Adrenal gland (tissue), 9 donors: ENCODE measurements at regions not wholly inside any gene's neighbourhood (a gene's known extent, or its start where the extent isn't known, plus 50 kb on each side); places are given as distances from the start of the nearest gene placed in this dataset.
A peak's percentile ranks its signal among the peaks of the same experiment; 100 is the strongest.

ENCODE experiments used
- DNase-seq, 7 donors: peaks; one replicate each; pipeline ENCODE4 v3.0.0-alpha.2; 2019 to 2020
- H3K27ac ChIP-seq, 5 donors: fragments of 200-600 bp; sonication (generic) in 4 of 5; 1 replicate in 3 of 5; 2 replicates in 2 of 5; pipeline versions ENCODE4 v1.5.1 to v1.8.0; 2016 to 2020; ENCODE audit warnings: mild to moderate bottlenecking in 1 of 5
- H3K27me3 ChIP-seq: fragments of 200-600 bp; 2 replicates; pipeline ENCODE4 v1.8.0; 2021
- H3K36me3 ChIP-seq, 2 donors: fragments of 200-600 bp; replicated peaks in 1 of 2; 1 replicate in 1 of 2; 2 replicates in 1 of 2; pipeline versions ENCODE4 v1.5.1 to v1.8.0; 2018 to 2022
- H3K4me1 ChIP-seq, 2 donors: fragments of 200-600 bp; replicated peaks in 1 of 2; 1 replicate in 1 of 2; 2 replicates in 1 of 2; pipeline versions ENCODE4 v1.5.1 to v1.8.0; 2018 to 2021
- H3K4me3 ChIP-seq, 4 donors: fragments of 200-600 bp; sonication (generic) in 3 of 4; one replicate each; pipeline ENCODE4 v1.5.1; 2016 to 2018
- H3K9me3 ChIP-seq, 3 donors: fragments of 200-600 bp; sonication (generic) in 1 of 3; replicated peaks in 1 of 3; 1 replicate in 2 of 3; 2 replicates in 1 of 3; pipeline versions ENCODE4 v1.5.1 to v1.8.0; 2016 to 2021
- POLR2A ChIP-seq, 2 donors: fragments of 450-650 bp; IDR thresholded peaks; one replicate each; pipeline ENCODE4 v1.6.1; 2017; ENCODE audit warnings: antibody characterized with exemption in 2 of 2, mild to moderate bottlenecking in 2 of 2, moderate library complexity in 1 of 2
- WGBS, 4 donors: extraction: QIAGEN DNeasy Blood & Tissue Kit in 2 of 4; methylation state at CpG; one replicate each; pipeline versions ENCODE4 v1.1.5 to v1.1.7; 2013 to 2017; 5-methylcytosine and 5-hydroxymethylcytosine counted together
- intact Hi-C, 2 donors: fragments of 100-400 bp; cut with DNase I; formaldehyde crosslinking; loops; one replicate each; pipeline versions ENCODE4 v1.14.1 to v1.15.0; 2022 to 2023
- TF ChIP-seq, protein P1 (sequence below), 6 experiments: fragments of 450-650 bp in 4 of 6; fragments of 200-600 bp in 2 of 6; sonication (generic) in 1 of 6; IDR thresholded peaks; 1 replicate in 5 of 6; 2 replicates in 1 of 6; pipeline versions ENCODE4 v1.5.1 to v1.8.0; 2016 to 2021; ENCODE audit warnings: antibody characterized with exemption in 6 of 6, mild to moderate bottlenecking in 2 of 6, moderate library complexity in 1 of 6
- donor health status: healthy with polysubstance abuse.
- donor health status: Bipolar disorder and iron deficiency.
- donor health status: DM: yes; HTN: yes; CAD: no.
- donor health status: DM: no; HTN: no; CAD: no.
- donor health status: DM: no; HTN: no; CAD: no.

DNA sequence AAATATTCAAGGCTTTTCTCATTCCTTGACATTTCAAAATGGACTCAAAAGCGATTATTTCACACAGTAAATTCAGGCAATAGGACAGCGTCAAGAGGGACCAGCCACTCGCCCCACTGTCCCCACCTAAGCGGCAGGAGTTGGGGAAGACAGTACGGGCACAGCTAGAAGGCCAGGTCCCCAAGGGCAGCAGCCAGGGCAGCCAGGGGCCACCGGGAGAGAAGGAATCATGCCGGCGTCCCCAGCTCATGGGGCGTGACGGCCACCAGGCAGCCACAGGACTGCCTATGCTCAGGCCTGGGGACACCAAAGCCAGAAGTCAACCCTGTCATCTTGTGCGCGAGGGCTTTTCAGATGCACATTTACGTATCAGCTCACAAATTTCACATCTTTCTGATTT, 225.7 kb upstream of the PPP2R2D start:
- Histone ChIP-seq H3K9me3 (peaks cover 0 to 7% (median 0%) of the 10 kb centered on the region in 3 donors), H3K27ac (no peak overlapping the region), H3K4me3 (no peak overlapping the region), H3K36me3 (no peaks in the 10 kb centered on the region), H3K27me3 (no peaks in the 10 kb centered on the region), H3K4me1 (no peaks in the 10 kb centered on the region)
- no peak for DNase-seq
- intact Hi-C loops, result no loop called here
- 56 to 73% (median 62%) methylated on average over 12 to 13 of the region's 13 CpGs for WGBS, 4 donors
- TF ChIP-seq, protein P1, sequence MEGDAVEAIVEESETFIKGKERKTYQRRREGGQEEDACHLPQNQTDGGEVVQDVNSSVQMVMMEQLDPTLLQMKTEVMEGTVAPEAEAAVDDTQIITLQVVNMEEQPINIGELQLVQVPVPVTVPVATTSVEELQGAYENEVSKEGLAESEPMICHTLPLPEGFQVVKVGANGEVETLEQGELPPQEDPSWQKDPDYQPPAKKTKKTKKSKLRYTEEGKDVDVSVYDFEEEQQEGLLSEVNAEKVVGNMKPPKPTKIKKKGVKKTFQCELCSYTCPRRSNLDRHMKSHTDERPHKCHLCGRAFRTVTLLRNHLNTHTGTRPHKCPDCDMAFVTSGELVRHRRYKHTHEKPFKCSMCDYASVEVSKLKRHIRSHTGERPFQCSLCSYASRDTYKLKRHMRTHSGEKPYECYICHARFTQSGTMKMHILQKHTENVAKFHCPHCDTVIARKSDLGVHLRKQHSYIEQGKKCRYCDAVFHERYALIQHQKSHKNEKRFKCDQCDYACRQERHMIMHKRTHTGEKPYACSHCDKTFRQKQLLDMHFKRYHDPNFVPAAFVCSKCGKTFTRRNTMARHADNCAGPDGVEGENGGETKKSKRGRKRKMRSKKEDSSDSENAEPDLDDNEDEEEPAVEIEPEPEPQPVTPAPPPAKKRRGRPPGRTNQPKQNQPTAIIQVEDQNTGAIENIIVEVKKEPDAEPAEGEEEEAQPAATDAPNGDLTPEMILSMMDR (IDR thresholded peaks at IDR 0.05), result no peak
- TF ChIP-seq POLR2A (IDR thresholded peaks at IDR 0.05), result no peak

DNA sequence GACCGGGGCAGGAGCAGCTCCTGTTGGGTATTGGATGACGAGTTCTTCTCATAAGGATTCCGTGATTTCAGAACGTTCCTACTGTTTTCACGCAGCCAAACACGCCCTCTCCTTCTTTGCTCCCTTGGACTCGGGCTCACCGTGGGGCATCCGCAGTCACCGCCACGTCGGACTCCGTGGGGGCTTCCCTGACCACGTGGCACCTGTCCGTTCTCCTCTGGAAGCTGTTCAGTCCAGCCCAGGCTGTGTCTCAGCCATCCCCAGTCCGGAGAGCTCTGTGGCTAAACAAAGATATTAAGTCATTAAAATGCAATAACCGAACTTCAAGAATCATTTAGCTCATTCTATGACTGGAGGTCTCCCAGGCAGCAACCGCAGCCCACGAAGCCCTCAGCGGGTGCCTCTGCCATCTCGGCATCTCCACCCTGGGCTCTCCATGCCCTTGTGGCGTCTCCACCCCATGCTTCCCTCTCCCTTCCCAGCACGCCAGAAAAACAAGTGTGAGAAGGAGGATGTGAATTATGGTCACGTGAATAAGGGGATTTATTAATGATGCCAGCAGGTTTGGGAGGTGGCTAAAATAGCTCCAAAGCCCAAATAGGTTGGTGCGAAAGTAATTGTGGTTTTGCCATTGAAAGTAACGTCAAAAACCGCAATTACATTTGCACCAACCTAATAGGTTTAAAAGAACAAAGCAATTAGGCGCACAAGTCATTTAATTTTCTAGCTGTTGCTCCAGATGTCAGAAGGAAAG, 224.6 kb upstream of the PPP2R2D start:
- intact Hi-C loops, result no loop called here
- no peak for DNase-seq
- no peaks in the 10 kb centered on the region for H3K4me1 ChIP-seq
- H3K9me3 ChIP-seq, result peaks cover 0 to 7% (median 0%) of the 10 kb centered on the region in 3 donors
- H3K36me3 ChIP-seq, result no peaks in the 10 kb centered on the region
- no peak overlapping the region for H3K27ac ChIP-seq
- H3K4me3 ChIP-seq, result no peak overlapping the region
- 87 to 88% (median 87%) methylated on average over 28 of the region's 28 CpGs for WGBS, 4 donors
- no peaks in the 10 kb centered on the region for H3K27me3 ChIP-seq
- TF ChIP-seq, protein P1 (IDR thresholded peaks at IDR 0.05), result no peak
- no peak for TF ChIP-seq POLR2A (IDR thresholded peaks at IDR 0.05)

DNA sequence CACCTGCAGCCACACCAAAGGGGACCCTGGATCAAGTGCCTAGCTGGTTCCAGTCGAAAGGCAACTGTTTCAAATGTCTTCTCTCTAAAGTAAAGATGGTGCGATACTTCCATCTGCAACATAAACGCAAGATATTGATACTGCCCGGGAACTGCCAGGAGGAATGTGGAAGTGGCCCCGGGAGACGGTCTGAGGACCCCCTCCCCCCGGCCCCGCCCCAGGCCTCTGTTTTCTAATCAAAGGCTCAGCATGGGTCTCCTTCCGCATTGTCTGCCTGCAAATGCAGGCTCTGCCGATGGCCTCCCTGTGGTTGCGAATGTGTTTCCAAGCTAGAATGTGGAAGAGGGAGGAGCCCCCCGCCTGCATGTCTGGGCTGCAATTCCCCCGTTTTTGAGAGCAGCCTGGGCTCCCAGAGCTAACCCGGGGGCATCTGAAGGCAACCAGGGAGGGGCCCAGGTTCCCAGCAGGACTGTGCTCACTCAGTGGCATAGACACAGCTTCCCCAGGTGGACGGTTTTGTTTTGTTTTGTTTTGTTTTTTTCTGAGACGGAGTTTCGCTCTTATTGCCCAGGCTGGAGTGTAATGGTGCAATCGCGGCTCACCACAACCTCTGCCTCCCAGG, 223.9 kb upstream of the PPP2R2D start:
- H3K9me3 ChIP-seq, result peaks cover 0 to 5% (median 0%) of the 10 kb centered on the region in 3 donors
- H3K4me1 ChIP-seq, result no peaks in the 10 kb centered on the region
- H3K27ac ChIP-seq, result no peak overlapping the region
- H3K36me3 ChIP-seq, result no peaks in the 10 kb centered on the region
- TF ChIP-seq, protein P1 (IDR thresholded peaks at IDR 0.05), result no peak
- no peak for TF ChIP-seq POLR2A (IDR thresholded peaks at IDR 0.05)
- H3K4me3 ChIP-seq, result no peak overlapping the region
- intact Hi-C loops, result no loop called here
- no peak for DNase-seq
- H3K27me3 ChIP-seq, result no peaks in the 10 kb centered on the region
- whole genome bisulfite sequencing, 4 donors, result 51 to 63% (median 54%) methylated on average over 16 to 19 of the region's 19 CpGs

DNA sequence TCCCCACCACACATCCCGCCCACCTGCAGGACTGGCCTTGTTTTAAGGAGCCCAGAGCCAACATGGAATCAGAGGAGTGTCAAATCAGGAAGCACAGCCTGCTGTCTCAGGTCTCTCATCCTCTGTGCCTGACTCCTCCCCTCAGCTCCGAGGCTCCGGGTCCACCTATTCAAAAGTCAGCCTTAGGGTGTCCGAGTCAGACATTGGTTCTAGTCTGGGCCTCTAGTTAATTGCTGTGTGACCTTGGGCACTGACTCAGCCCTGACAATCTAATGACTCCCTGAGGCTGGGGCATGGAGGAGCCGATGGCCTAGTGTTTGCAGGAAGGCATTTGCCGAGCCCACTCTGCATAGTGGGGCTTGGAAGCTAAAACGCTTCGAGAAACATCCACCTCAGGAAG, 223.1 kb upstream of the PPP2R2D start:
- H3K36me3 ChIP-seq, result no peaks in the 10 kb centered on the region
- TF ChIP-seq, protein P1 (IDR thresholded peaks at IDR 0.05), result no peak
- no peak for TF ChIP-seq POLR2A (IDR thresholded peaks at IDR 0.05)
- H3K27me3 ChIP-seq, result no peaks in the 10 kb centered on the region
- no peaks in the 10 kb centered on the region for H3K9me3 ChIP-seq
- no peak overlapping the region for H3K4me3 ChIP-seq
- no peak overlapping the region for H3K27ac ChIP-seq
- H3K4me1 ChIP-seq, result no peaks in the 10 kb centered on the region
- intact Hi-C loops, result no loop called here
- DNase-seq, result peak in 2 of 7 donors; percentile 24 to 29
- 55 to 76% (median 63%) methylated on average over 3 to 8 of the region's 8 CpGs for WGBS, 4 donors
